ENCODE measurements at regions not wholly inside any gene's neighbourhood (a gene's known extent, or its start where the extent isn't known, plus 50 kb on each side); places are given as distances from the start of the nearest gene placed in this dataset.

GRCh38 chr2:48112911-48113680 is 201.4 kb upstream of the FOXN2 start:
- WGBS (ENCODE audit: insufficient coverage): 90% methylated on average over 4 of the region's 5 CpGs
- CTCF ChIA-PET: interaction anchor here (0.6 to 1.8 kb wide), 9 partner anchors 12 to 309 kb away, joined by 3 to 6 read pairs (median 3); no protein-coding TSS in a partner anchor
- POLR2A ChIA-PET: no interaction called here
- H3K4me3 ChIP-seq (ENCODE audit: control insufficient read depth in 1 of 7, extremely low read depth in 1 of 7, insufficient read depth in 4 of 7, low read depth in 2 of 7, low read length in 6 of 7): no peak overlapping the region
- no peak overlapping the region for H3K27ac ChIP-seq (ENCODE audit: insufficient read depth in 1 of 2, low read depth in 1 of 2, low read length in 2 of 2, poor library complexity in 1 of 2, severe bottlenecking in 2 of 2)
- DNase-seq: peak in 2 of 3 donors; percentile 25 to 26
- H3K27me3 ChIP-seq (replicated peaks in 2 of 5; ENCODE audit: control insufficient read depth in 4 of 5, insufficient read depth in 5 of 5, low read length in 4 of 5): no peaks in the 10 kb centered on the region
- H3K36me3 ChIP-seq (ENCODE audit: control insufficient read depth in 4 of 4, insufficient read depth in 4 of 4, low read length in 3 of 4): no peaks in the 10 kb centered on the region
- no peaks in the 10 kb centered on the region for H3K9me3 ChIP-seq (ENCODE audit: control extremely low read depth in 1 of 5, control insufficient read depth in 4 of 5, insufficient read depth in 2 of 5, low read depth in 1 of 5, low read length in 4 of 5)
- H3K4me1 ChIP-seq (ENCODE audit: control extremely low read depth in 1 of 4, control insufficient read depth in 4 of 4, insufficient read depth in 4 of 4, low read length in 3 of 4): peaks cover 0 to 28% (median 10%) of the 10 kb centered on the region in 4 experiments

GRCh38 chr2:48113767-48114166 is 200.7 kb upstream of the FOXN2 start:
- Histone ChIP-seq H3K27ac (ENCODE audit: insufficient read depth in 1 of 2, low read depth in 1 of 2, low read length in 2 of 2, poor library complexity in 1 of 2, severe bottlenecking in 2 of 2) (no peak overlapping the region), H3K9me3 (ENCODE audit: control extremely low read depth in 1 of 5, control insufficient read depth in 4 of 5, insufficient read depth in 2 of 5, low read depth in 1 of 5, low read length in 4 of 5) (no peaks in the 10 kb centered on the region), H3K4me1 (ENCODE audit: control extremely low read depth in 1 of 4, control insufficient read depth in 4 of 4, insufficient read depth in 4 of 4, low read length in 3 of 4) (peaks cover 0 to 28% (median 10%) of the 10 kb centered on the region in 4 experiments), H3K36me3 (ENCODE audit: control insufficient read depth in 4 of 4, insufficient read depth in 4 of 4, low read length in 3 of 4) (no peaks in the 10 kb centered on the region), H3K27me3 (replicated peaks in 2 of 5; ENCODE audit: control insufficient read depth in 4 of 5, insufficient read depth in 5 of 5, low read length in 4 of 5) (no peaks in the 10 kb centered on the region), H3K4me3 (ENCODE audit: control insufficient read depth in 1 of 7, extremely low read depth in 1 of 7, insufficient read depth in 4 of 7, low read depth in 2 of 7, low read length in 6 of 7) (no peak overlapping the region)
- no peak for DNase-seq
- ChIA-PET CTCF (interaction anchor here (0.6 to 1.8 kb wide), 8 partner anchors 11 to 308 kb away, joined by 3 to 6 read pairs (median 3); no protein-coding TSS in a partner anchor), POLR2A (no interaction called here)
- no CpG with 5 or more reads among the region's 1 CpG for WGBS (ENCODE audit: insufficient coverage)

- no peak overlapping the region for H3K27ac ChIP-seq (ENCODE audit: insufficient read depth in 1 of 2, low read depth in 1 of 2, low read length in 2 of 2, poor library complexity in 1 of 2, severe bottlenecking in 2 of 2)
- 88% methylated on average over 1 of the region's 2 CpGs for WGBS (ENCODE audit: insufficient coverage)
- POLR2A ChIA-PET: no interaction called here
Observed at GRCh38 chr2:48114256-48114655, 200.2 kb upstream of the FOXN2 start.

DNA sequence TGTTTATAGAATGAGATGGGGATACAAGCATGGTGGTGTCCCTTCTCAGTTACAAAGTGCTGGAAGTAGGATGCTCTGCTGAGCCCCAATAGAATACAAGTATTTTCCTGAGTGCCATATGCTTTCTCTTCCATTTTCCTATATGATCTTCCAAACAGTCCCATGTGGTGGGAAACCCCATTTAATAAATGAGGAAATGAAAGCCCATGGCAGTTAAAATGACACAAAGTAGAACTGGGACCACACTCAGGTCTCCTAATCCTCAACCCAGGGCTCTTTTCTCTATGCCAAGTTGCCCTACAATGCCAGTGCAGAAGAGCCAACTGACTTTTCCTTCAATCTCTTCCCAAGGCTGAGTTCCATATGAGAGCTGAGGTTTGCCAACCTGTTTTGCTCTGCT is 198.0 kb upstream of the FOXN2 start:
- no peak for DNase-seq
- H3K27ac ChIP-seq (ENCODE audit: insufficient read depth in 1 of 2, low read depth in 1 of 2, low read length in 2 of 2, poor library complexity in 1 of 2, severe bottlenecking in 2 of 2): no peak overlapping the region
- ChIA-PET CTCF (no interaction called here), POLR2A (no interaction called here)
- H3K36me3 ChIP-seq (ENCODE audit: control insufficient read depth in 4 of 4, insufficient read depth in 4 of 4, low read length in 3 of 4): no peaks in the 10 kb centered on the region
- no peak overlapping the region for H3K4me3 ChIP-seq (ENCODE audit: control insufficient read depth in 1 of 7, extremely low read depth in 1 of 7, insufficient read depth in 4 of 7, low read depth in 2 of 7, low read length in 6 of 7)
- H3K4me1 ChIP-seq (ENCODE audit: control extremely low read depth in 1 of 4, control insufficient read depth in 4 of 4, insufficient read depth in 4 of 4, low read length in 3 of 4): peaks cover 2 to 28% (median 7%) of the 10 kb centered on the region in 4 experiments
- no peaks in the 10 kb centered on the region for H3K27me3 ChIP-seq (replicated peaks in 2 of 5; ENCODE audit: control insufficient read depth in 4 of 5, insufficient read depth in 5 of 5, low read length in 4 of 5)
- H3K9me3 ChIP-seq (ENCODE audit: control extremely low read depth in 1 of 5, control insufficient read depth in 4 of 5, insufficient read depth in 2 of 5, low read depth in 1 of 5, low read length in 4 of 5): no peaks in the 10 kb centered on the region

More at GRCh38 chr2:48114256-48114655, 200.2 kb upstream of the FOXN2 start:
- CTCF ChIA-PET: interaction anchor here (0.6 to 1.8 kb wide), 5 partner anchors 11 to 308 kb away, joined by 3 to 6 read pairs (median 3); no protein-coding TSS in a partner anchor
- H3K4me3 ChIP-seq (ENCODE audit: control insufficient read depth in 1 of 7, extremely low read depth in 1 of 7, insufficient read depth in 4 of 7, low read depth in 2 of 7, low read length in 6 of 7): no peak overlapping the region
- H3K36me3 ChIP-seq (ENCODE audit: control insufficient read depth in 4 of 4, insufficient read depth in 4 of 4, low read length in 3 of 4): no peaks in the 10 kb centered on the region
- H3K4me1 ChIP-seq (ENCODE audit: control extremely low read depth in 1 of 4, control insufficient read depth in 4 of 4, insufficient read depth in 4 of 4, low read length in 3 of 4): peaks cover 0 to 28% (median 10%) of the 10 kb centered on the region in 4 experiments
- DNase-seq: peak in 2 of 3 donors; percentile 29 to 32
- H3K27me3 ChIP-seq (replicated peaks in 2 of 5; ENCODE audit: control insufficient read depth in 4 of 5, insufficient read depth in 5 of 5, low read length in 4 of 5): no peaks in the 10 kb centered on the region
- H3K9me3 ChIP-seq (ENCODE audit: control extremely low read depth in 1 of 5, control insufficient read depth in 4 of 5, insufficient read depth in 2 of 5, low read depth in 1 of 5, low read length in 4 of 5): no peaks in the 10 kb centered on the region

DNA sequence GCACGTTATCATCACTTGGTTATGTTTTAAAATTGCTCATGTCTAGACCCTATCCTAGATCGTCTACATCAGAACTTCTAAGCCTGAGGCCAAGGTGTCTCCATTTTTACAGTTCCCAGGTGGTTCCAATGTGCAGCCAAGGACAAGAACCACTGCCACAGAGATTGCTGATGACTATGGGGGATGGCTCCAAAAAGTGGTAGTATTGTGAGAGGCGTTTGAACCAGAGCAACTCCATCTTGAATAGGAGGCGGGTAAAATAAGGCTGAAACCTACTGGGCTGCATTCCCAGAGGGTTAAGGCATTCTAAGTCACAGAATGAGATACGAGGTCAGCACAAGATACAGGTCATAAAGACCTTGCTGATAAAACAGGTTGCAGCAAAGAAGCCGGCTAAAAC is 195.6 kb upstream of the FOXN2 start:
- CTCF ChIA-PET: interaction anchor here (1.2 to 1.6 kb wide), 2 partner anchors 302 to 304 kb away, joined by 3 to 4 read pairs; no protein-coding TSS in a partner anchor
- Histone ChIP-seq H3K4me1 (ENCODE audit: control extremely low read depth in 1 of 4, control insufficient read depth in 4 of 4, insufficient read depth in 4 of 4, low read length in 3 of 4) (peaks cover 0 to 13% (median 4%) of the 10 kb centered on the region in 4 experiments), H3K4me3 (ENCODE audit: control insufficient read depth in 1 of 7, extremely low read depth in 1 of 7, insufficient read depth in 4 of 7, low read depth in 2 of 7, low read length in 6 of 7) (no peak overlapping the region), H3K9me3 (ENCODE audit: control extremely low read depth in 1 of 5, control insufficient read depth in 4 of 5, insufficient read depth in 2 of 5, low read depth in 1 of 5, low read length in 4 of 5) (no peaks in the 10 kb centered on the region), H3K27me3 (replicated peaks in 2 of 5; ENCODE audit: control insufficient read depth in 4 of 5, insufficient read depth in 5 of 5, low read length in 4 of 5) (no peaks in the 10 kb centered on the region), H3K36me3 (ENCODE audit: control insufficient read depth in 4 of 4, insufficient read depth in 4 of 4, low read length in 3 of 4) (no peaks in the 10 kb centered on the region), H3K27ac (ENCODE audit: insufficient read depth in 1 of 2, low read depth in 1 of 2, low read length in 2 of 2, poor library complexity in 1 of 2, severe bottlenecking in 2 of 2) (no peak overlapping the region)
- no peak for DNase-seq
- POLR2A ChIA-PET: no interaction called here
- 93% methylated on average over 4 of the region's 6 CpGs for WGBS (ENCODE audit: insufficient coverage)

DNA sequence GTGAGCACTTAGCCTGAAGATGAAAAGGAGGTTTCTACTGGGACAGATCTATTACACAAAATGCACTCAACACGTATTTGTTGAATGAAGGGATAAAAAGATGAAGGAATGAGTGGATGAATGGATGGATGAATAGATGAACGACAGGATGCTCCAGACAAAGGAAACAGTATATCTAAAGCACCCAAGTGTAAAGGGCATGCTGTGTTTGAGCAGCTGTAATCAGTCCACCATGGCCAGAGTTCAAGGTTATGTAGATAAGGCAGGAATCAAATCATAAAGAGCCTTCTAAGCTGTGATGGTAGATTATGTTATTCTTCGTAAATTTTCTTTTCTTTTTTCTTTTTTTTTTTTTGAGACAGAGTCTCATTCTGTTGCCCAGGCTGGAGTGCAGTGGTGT is 194.4 kb upstream of the FOXN2 start:
- ChIA-PET POLR2A (no interaction called here), CTCF (no interaction called here)
- Histone ChIP-seq H3K4me1 (ENCODE audit: control extremely low read depth in 1 of 4, control insufficient read depth in 4 of 4, insufficient read depth in 4 of 4, low read length in 3 of 4) (peaks cover 0 to 13% (median 4%) of the 10 kb centered on the region in 4 experiments), H3K27me3 (replicated peaks in 2 of 5; ENCODE audit: control insufficient read depth in 4 of 5, insufficient read depth in 5 of 5, low read length in 4 of 5) (no peaks in the 10 kb centered on the region), H3K4me3 (ENCODE audit: control insufficient read depth in 1 of 7, extremely low read depth in 1 of 7, insufficient read depth in 4 of 7, low read depth in 2 of 7, low read length in 6 of 7) (no peak overlapping the region), H3K36me3 (ENCODE audit: control insufficient read depth in 4 of 4, insufficient read depth in 4 of 4, low read length in 3 of 4) (no peaks in the 10 kb centered on the region), H3K27ac (ENCODE audit: insufficient read depth in 1 of 2, low read depth in 1 of 2, low read length in 2 of 2, poor library complexity in 1 of 2, severe bottlenecking in 2 of 2) (no peak overlapping the region), H3K9me3 (ENCODE audit: control extremely low read depth in 1 of 5, control insufficient read depth in 4 of 5, insufficient read depth in 2 of 5, low read depth in 1 of 5, low read length in 4 of 5) (no peaks in the 10 kb centered on the region)
- no peak for DNase-seq
- WGBS (ENCODE audit: insufficient coverage): 100% methylated on average over 2 of the region's 3 CpGs

GRCh38 chr2:48120759-48121242 is 193.7 kb upstream of the FOXN2 start:
- no peak overlapping the region for H3K4me3 ChIP-seq (ENCODE audit: control insufficient read depth in 1 of 7, extremely low read depth in 1 of 7, insufficient read depth in 4 of 7, low read depth in 2 of 7, low read length in 6 of 7)
- peak overlapping the region in 1 of 2 experiments; percentile 14 for H3K27ac ChIP-seq (ENCODE audit: insufficient read depth in 1 of 2, low read depth in 1 of 2, low read length in 2 of 2, poor library complexity in 1 of 2, severe bottlenecking in 2 of 2)
- no peaks in the 10 kb centered on the region for H3K36me3 ChIP-seq (ENCODE audit: control insufficient read depth in 4 of 4, insufficient read depth in 4 of 4, low read length in 3 of 4)
- ChIA-PET POLR2A (no interaction called here), CTCF (no interaction called here)
- H3K27me3 ChIP-seq (replicated peaks in 2 of 5; ENCODE audit: control insufficient read depth in 4 of 5, insufficient read depth in 5 of 5, low read length in 4 of 5): no peaks in the 10 kb centered on the region
- peak; percentile 31 to 79 (median 77) for DNase-seq
- WGBS (ENCODE audit: insufficient coverage): 20% methylated on average over 1 of the region's 1 CpG
- no peaks in the 10 kb centered on the region for H3K9me3 ChIP-seq (ENCODE audit: control extremely low read depth in 1 of 5, control insufficient read depth in 4 of 5, insufficient read depth in 2 of 5, low read depth in 1 of 5, low read length in 4 of 5)
- peaks cover 0 to 13% (median 4%) of the 10 kb centered on the region in 4 experiments for H3K4me1 ChIP-seq (ENCODE audit: control extremely low read depth in 1 of 4, control insufficient read depth in 4 of 4, insufficient read depth in 4 of 4, low read length in 3 of 4)

Measured in common myeloid progenitor, CD34-positive (primary cell).